ENCODE measurements at regions not wholly inside any gene's neighbourhood (a gene's known extent, or its start where the extent isn't known, plus 50 kb on each side); places are given as distances from the start of the nearest gene placed in this dataset.

DNA sequence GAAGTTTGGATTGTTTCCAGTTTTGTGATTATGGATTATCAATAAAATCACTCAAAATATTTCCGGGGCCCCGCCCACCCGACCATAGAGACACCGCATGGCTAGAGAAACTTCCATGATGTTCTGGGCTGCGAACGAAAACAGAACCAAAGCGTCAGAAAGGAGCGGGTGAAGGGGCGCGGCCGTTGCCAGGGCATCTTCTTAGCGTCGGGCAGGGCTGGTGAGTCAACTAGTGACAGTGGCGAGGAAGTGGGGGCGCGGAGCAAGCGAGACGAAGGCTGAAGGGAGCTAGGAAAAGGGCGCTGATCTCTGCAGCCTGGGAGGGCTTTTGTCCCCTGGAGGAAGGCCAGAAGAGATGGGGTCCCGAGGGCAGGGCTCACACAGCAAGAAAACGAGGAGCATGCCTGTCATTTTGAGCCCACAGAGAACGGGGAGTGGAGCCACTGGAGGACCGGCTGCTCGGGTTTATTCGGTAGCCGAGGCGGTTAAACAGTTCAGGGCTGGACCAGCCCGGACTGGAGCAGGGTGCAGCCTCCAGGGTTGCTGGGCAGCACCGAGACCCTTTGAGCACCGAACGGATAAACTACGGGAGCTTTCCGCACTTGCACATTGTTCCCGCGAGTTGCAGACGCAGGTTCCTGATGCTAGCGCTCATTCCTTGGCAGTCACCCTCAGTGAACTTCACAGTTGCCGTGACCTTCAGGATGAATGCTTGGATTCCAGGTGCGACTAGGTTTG lies 298.1 kb upstream of the TRPC5 start:
- no peak for TF ChIP-seq YY1 (IDR thresholded peaks at IDR 0.05; ENCODE audit: low read depth, low read length)
- Histone ChIP-seq H4K5ac (ENCODE audit: insufficient read length, low read depth, low read length) (no peak overlapping the region), H3K79me1 (ENCODE audit: low read depth, low read length) (no peaks in the 10 kb centered on the region), H2BK5ac (ENCODE audit: low read depth, low read length) (no peak overlapping the region), H2BK20ac (ENCODE audit: low read length) (no peak overlapping the region), H2BK12ac (ENCODE audit: low read depth, low read length) (no peak overlapping the region), H3K18ac (ENCODE audit: extremely low read depth, low read length) (no peak overlapping the region), H2BK15ac (ENCODE audit: low read length) (no peak overlapping the region), H3K56ac (replicated peaks; ENCODE audit: insufficient read length, low read depth, low read length) (no peak overlapping the region), H3K23me2 (ENCODE audit: low read depth, low read length) (no peaks in the 10 kb centered on the region), H3K4me1 (replicated peaks in 1 of 4; ENCODE audit: control insufficient read depth in 3 of 4, insufficient read depth in 4 of 4, low read length in 3 of 4) (no peaks in the 10 kb centered on the region), H3K14ac (ENCODE audit: insufficient read length) (no peak overlapping the region), H3K9ac (replicated peaks in 1 of 4; ENCODE audit: extremely low read depth in 1 of 4, low read depth in 3 of 4, low read length in 3 of 4) (no peak overlapping the region), H3K4me3 (ENCODE audit: extremely low read depth in 1 of 4, insufficient read depth in 2 of 4, low read depth in 3 of 4, low read length in 4 of 4) (no peak overlapping the region), H3K79me2 (ENCODE audit: control insufficient read depth in 1 of 2, insufficient read depth in 2 of 2, low read length in 2 of 2) (no peaks in the 10 kb centered on the region), H3K4ac (replicated peaks; ENCODE audit: insufficient read length, low read depth, low read length) (no peak overlapping the region), H4K8ac (ENCODE audit: extremely low read depth, insufficient read depth, low read length) (no peak overlapping the region), H3K4me2 (ENCODE audit: insufficient read depth in 1 of 2, low read depth in 2 of 2, low read length in 2 of 2) (no peak overlapping the region), H2BK120ac (replicated peaks; ENCODE audit: low read depth, low read length) (no peak overlapping the region), H3K9me3 (ENCODE audit: insufficient read depth in 2 of 2, low read depth in 1 of 2, low read length in 1 of 2) (no peaks in the 10 kb centered on the region; a peak in 1 of 4 replicates), H4K91ac (replicated peaks; ENCODE audit: insufficient read length, low read length) (no peak overlapping the region), H3K27ac (ENCODE audit: low read depth, low read length) (no peak overlapping the region), H2AK5ac (ENCODE audit: low read depth, low read length) (no peak overlapping the region), H4K20me1 (replicated peaks in 1 of 2; ENCODE audit: control insufficient read depth in 1 of 2, insufficient read depth in 2 of 2, low read length in 2 of 2) (no peaks in the 10 kb centered on the region), H2AFZ (ENCODE audit: low read length) (no peak overlapping the region), H3K36me3 (ENCODE audit: control insufficient read depth in 2 of 4, insufficient read depth in 4 of 4, low read length in 3 of 4) (no peaks in the 10 kb centered on the region), H3K23ac (ENCODE audit: insufficient read length) (no peak overlapping the region), H3K27me3 (replicated peaks in 1 of 4; ENCODE audit: control insufficient read depth in 3 of 4, extremely low read depth in 1 of 4, insufficient read depth in 3 of 4, low read length in 3 of 4) (no peaks in the 10 kb centered on the region)
- 93% methylated on average over 9 of the region's 39 CpGs; no CpG with 5 or more reads in 1 of the 2 experiments for WGBS, 2 experiments (ENCODE audit: extremely low coverage in 1 of 2, insufficient coverage in 1 of 2, insufficient read length in 1 of 2, insufficient replicate concordance in 2 of 2, low coverage in 1 of 2, low lambda C conversion rate in 2 of 2, missing lambda C conversion rate in 1 of 2)
- FAIRE-seq (no peak), DNase-seq (ENCODE audit: low read depth in 1 of 2, low spot score in 2 of 2) (no peak)
- ChIA-PET POLR2A (ENCODE audit: partially characterized antibody) (no interaction called here), CTCF (ENCODE audit: partially characterized antibody) (interaction anchor here (1.3 kb wide), 1 partner anchor 12 kb away, joined by 4 read pairs; no protein-coding TSS in a partner anchor)
